Common myeloid progenitor, CD34-positive (primary cell): ENCODE measurements at regions not wholly inside any gene's neighbourhood (a gene's known extent, or its start where the extent isn't known, plus 50 kb on each side); places are given as distances from the start of the nearest gene placed in this dataset.
"Not testable (repeated sequence)": the region's sequence is repeated elsewhere in the genome, so short reads cannot be mapped to it uniquely, and the experiment has no call there.

ENCODE experiments used
- CTCF ChIA-PET: fragments of 350-600 bp; sonication (Branson Sonifier 250); formaldehyde crosslinking; loops from one replicate; lab custom pipeline; 2021; ENCODE audit warnings: antibody characterized with exemption; lab: Charles Lee
- POLR2A ChIA-PET: fragments of 350-600 bp; sonication (Branson Sonifier 250); formaldehyde crosslinking; loops from one replicate; lab custom pipeline; 2021; ENCODE audit warnings: antibody characterized with exemption; lab: Charles Lee
- DNase-seq, 3 donors: peaks; one replicate each; pipeline versions ENCODE4 v3.0.0 to v3.0.0-alpha.2; 2013
- H3K27ac ChIP-seq, 2 experiments: 1 replicate in 1 of 2; 2 replicates in 1 of 2; pipeline ENCODE4 v1.7.0; 2013; ENCODE audit warnings: inconsistent platforms in 2 of 2, low read length in 2 of 2, mild to moderate bottlenecking in 2 of 2, low read depth in 1 of 2, moderate library complexity in 1 of 2; ENCODE audit not compliant: severe bottlenecking in 2 of 2, insufficient read depth in 1 of 2, poor library complexity in 1 of 2
- H3K27me3 ChIP-seq, 5 experiments: replicated peaks in 2 of 5; 1 replicate in 3 of 5; 2 replicates in 2 of 5; pipeline versions ENCODE4 v1.6.1 to v1.7.0; 2013; ENCODE audit warnings: low read length in 4 of 5, mild to moderate bottlenecking in 2 of 5, moderate library complexity in 2 of 5, inconsistent platforms in 1 of 5; ENCODE audit not compliant: insufficient read depth in 5 of 5, control insufficient read depth in 4 of 5
- H3K36me3 ChIP-seq, 4 experiments: 1 replicate in 2 of 4; 2 replicates in 2 of 4; pipeline versions ENCODE4 v1.6.1 to v1.7.0; 2013; ENCODE audit warnings: low read length in 3 of 4, control low read depth in 1 of 4, mild to moderate bottlenecking in 1 of 4; ENCODE audit not compliant: control insufficient read depth in 4 of 4, insufficient read depth in 4 of 4
- H3K4me1 ChIP-seq, 4 experiments: 1 replicate in 3 of 4; 2 replicates in 1 of 4; pipeline versions ENCODE4 v1.6.1 to v1.7.1; 2013; ENCODE audit warnings: low read length in 3 of 4, mild to moderate bottlenecking in 3 of 4, control low read depth in 1 of 4, inconsistent platforms in 1 of 4, moderate library complexity in 1 of 4; ENCODE audit not compliant: control insufficient read depth in 4 of 4, insufficient read depth in 4 of 4; ENCODE audit errors: control extremely low read depth in 1 of 4
- H3K4me3 ChIP-seq, 7 experiments: 1 replicate in 4 of 7; 2 replicates in 3 of 7; pipeline versions ENCODE4 v1.5.1 to v1.7.0; 2013; ENCODE audit warnings: mild to moderate bottlenecking in 7 of 7, low read length in 6 of 7, moderate library complexity in 6 of 7, inconsistent platforms in 2 of 7, low read depth in 2 of 7, control low read depth in 1 of 7; ENCODE audit not compliant: insufficient read depth in 4 of 7, control insufficient read depth in 1 of 7; ENCODE audit errors: extremely low read depth in 1 of 7
- H3K9me3 ChIP-seq, 5 experiments: 1 replicate in 4 of 5; 2 replicates in 1 of 5; pipeline versions ENCODE4 v1.6.1 to v1.7.1; 2013; ENCODE audit warnings: low read length in 4 of 5, mild to moderate bottlenecking in 2 of 5, inconsistent platforms in 1 of 5, low read depth in 1 of 5, moderate library complexity in 1 of 5; ENCODE audit not compliant: control insufficient read depth in 4 of 5, insufficient read depth in 2 of 5; ENCODE audit errors: control extremely low read depth in 1 of 5
- WGBS: methylation state at CpG from one replicate; pipeline ENCODE4 v1.1.5; 2013; ENCODE audit not compliant: insufficient coverage; 5-methylcytosine and 5-hydroxymethylcytosine counted together

- Histone ChIP-seq H3K9me3 (no peaks in the 10 kb centered on the region), H3K4me1 (no peaks in the 10 kb centered on the region), H3K27ac (no peak overlapping the region), H3K36me3 (no peaks in the 10 kb centered on the region), H3K4me3 (no peak overlapping the region), H3K27me3 (no peaks in the 10 kb centered on the region)
- 92% methylated on average over 2 of the region's 5 CpGs for WGBS
- CTCF ChIA-PET: no interaction called here
- POLR2A ChIA-PET: no interaction called here
- no peak for DNase-seq
Observed at GRCh38 chr9:71302776-71303175, 181.4 kb upstream of the TRPM3 start.

- no peaks in the 10 kb centered on the region for H3K27me3 ChIP-seq
- H3K36me3 ChIP-seq: no peaks in the 10 kb centered on the region
- no peaks in the 10 kb centered on the region for H3K9me3 ChIP-seq
- no peak overlapping the region for H3K4me3 ChIP-seq
- ChIA-PET CTCF (interaction anchor here (2.2 kb wide), 1 partner anchor 10 kb away, joined by 4 read pairs; no protein-coding TSS in a partner anchor), POLR2A (no interaction called here)
- DNase-seq: no peak
- WGBS: 67% methylated on average over 1 of the region's 3 CpGs
- no peak overlapping the region for H3K27ac ChIP-seq
- no peaks in the 10 kb centered on the region for H3K4me1 ChIP-seq
Observed at GRCh38 chr9:71295928-71296327, 174.5 kb upstream of the TRPM3 start.

- no peaks in the 10 kb centered on the region for H3K9me3 ChIP-seq
- ChIA-PET POLR2A (no interaction called here), CTCF (interaction anchor here (1.1 to 1.9 kb wide), 5 partner anchors 9 to 739 kb away, joined by 3 to 14 read pairs (median 4); no protein-coding TSS in a partner anchor)
- no peak overlapping the region for H3K27ac ChIP-seq
- no peak for DNase-seq
- no CpG with 5 or more reads among the region's 4 CpGs for WGBS
- no peaks in the 10 kb centered on the region for H3K27me3 ChIP-seq
- no peak overlapping the region for H3K4me3 ChIP-seq
- no peaks in the 10 kb centered on the region for H3K36me3 ChIP-seq
- no peaks in the 10 kb centered on the region for H3K4me1 ChIP-seq
Observed at GRCh38 chr9:71286146-71286545, 164.7 kb upstream of the TRPM3 start.

GRCh38 chr9:71285191-71285656 is 163.8 kb upstream of the TRPM3 start:
- Histone ChIP-seq H3K27ac (no peak overlapping the region), H3K4me1 (no peaks in the 10 kb centered on the region), H3K4me3 (no peak overlapping the region), H3K36me3 (no peaks in the 10 kb centered on the region), H3K27me3 (no peaks in the 10 kb centered on the region), H3K9me3 (no peaks in the 10 kb centered on the region)
- CTCF ChIA-PET: interaction anchor here (1.1 to 1.9 kb wide), 7 partner anchors 8 to 740 kb away, joined by 3 to 14 read pairs (median 4); no protein-coding TSS in a partner anchor
- POLR2A ChIA-PET: no interaction called here
- DNase-seq: peak; percentile 57 to 80 (median 73)
- 48% methylated on average over 8 of the region's 8 CpGs for WGBS

GRCh38 chr9:71282116-71282515 is 160.7 kb upstream of the TRPM3 start:
- 96% methylated on average over 1 of the region's 2 CpGs for WGBS
- CTCF ChIA-PET, H3K4me1 ChIP-seq, DNase-seq, H3K27me3 ChIP-seq, H3K27ac ChIP-seq, H3K9me3 ChIP-seq, POLR2A ChIA-PET, H3K36me3 ChIP-seq, H3K4me3 ChIP-seq: not testable (repeated sequence)

GRCh38 chr9:71279151-71279739 is 157.8 kb upstream of the TRPM3 start:
- no peak overlapping the region for H3K4me3 ChIP-seq
- H3K27ac ChIP-seq: no peak overlapping the region
- DNase-seq: no peak
- H3K36me3 ChIP-seq: no peaks in the 10 kb centered on the region
- H3K9me3 ChIP-seq: no peaks in the 10 kb centered on the region
- CTCF ChIA-PET: no interaction called here
- H3K4me1 ChIP-seq: peaks cover 0 to 7% (median 3%) of the 10 kb centered on the region in 4 experiments
- WGBS: 96% methylated on average over 4 of the region's 7 CpGs
- POLR2A ChIA-PET: no interaction called here
- H3K27me3 ChIP-seq: no peaks in the 10 kb centered on the region

GRCh38 chr9:71273613-71274012 is 152.2 kb upstream of the TRPM3 start:
- WGBS: 100% methylated on average over 1 of the region's 3 CpGs
- ChIA-PET CTCF (no interaction called here), POLR2A (no interaction called here)
- Histone ChIP-seq H3K27me3 (no peaks in the 10 kb centered on the region), H3K9me3 (peaks cover 0 to 3% (median 0%) of the 10 kb centered on the region in 5 experiments), H3K27ac (no peak overlapping the region), H3K4me3 (no peak overlapping the region), H3K4me1 (peaks cover 0 to 7% (median 6%) of the 10 kb centered on the region in 4 experiments), H3K36me3 (no peaks in the 10 kb centered on the region)
- DNase-seq: no peak
